ENCODE measurements at regions not wholly inside any gene's neighbourhood (a gene's known extent, or its start where the extent isn't known, plus 50 kb on each side); places are given as distances from the start of the nearest gene placed in this dataset.
"Not testable (repeated sequence)": the region's sequence is repeated elsewhere in the genome, so short reads cannot be mapped to it uniquely, and the experiment has no call there.

- no peak for DNase-seq
These were observed 1173.4 kb upstream of the ACO1 start for GRCh38 chr9:31210978-31211570.

- not testable (repeated sequence) for DNase-seq
These were observed 1154.5 kb upstream of the ACO1 start for GRCh38 chr9:31229976-31230375.

- no peak for DNase-seq
These were observed 1152.0 kb upstream of the ACO1 start for GRCh38 chr9:31232485-31232884.

- DNase-seq, result no peak
These were observed 1148.1 kb upstream of the ACO1 start for GRCh38 chr9:31236344-31236743.

GRCh38 chr9:31243386-31243785 lies 1141.1 kb upstream of the ACO1 start:
- DNase-seq, result no peak

GRCh38 chr9:31248156-31248555 lies 1136.3 kb upstream of the ACO1 start:
- no peak for DNase-seq

- no peak for DNase-seq
These were observed 1133.1 kb upstream of the ACO1 start for GRCh38 chr9:31251386-31251785.

GRCh38 chr9:31253800-31254762 lies 1130.4 kb upstream of the ACO1 start:
- DNase-seq, result no peak

- no peak for DNase-seq
These were observed 1129.2 kb upstream of the ACO1 start for GRCh38 chr9:31255211-31255610.

- peak in 1 of 2 experiments; percentile 8 for DNase-seq
These were observed 1124.6 kb upstream of the ACO1 start for GRCh38 chr9:31259824-31260223.

GRCh38 chr9:31272456-31273295 lies 1111.8 kb upstream of the ACO1 start:
- no peak for DNase-seq

GRCh38 chr9:31275419-31275818 lies 1109.0 kb upstream of the ACO1 start:
- no peak for DNase-seq

GRCh38 chr9:31290731-31291130 lies 1093.7 kb upstream of the ACO1 start:
- no peak for DNase-seq

- no peak for DNase-seq
These were observed 1081.6 kb upstream of the ACO1 start for GRCh38 chr9:31302620-31303418.

GRCh38 chr9:31304576-31304975 lies 1079.9 kb upstream of the ACO1 start:
- DNase-seq, result no peak

GRCh38 chr9:31314241-31314640 lies 1070.2 kb upstream of the ACO1 start:
- DNase-seq, result no peak

- no peak for DNase-seq
These were observed 1063.9 kb upstream of the ACO1 start for GRCh38 chr9:31320494-31320893.

- no peak for DNase-seq
These were observed 1063.2 kb upstream of the ACO1 start for GRCh38 chr9:31321256-31321655.

GRCh38 chr9:31321686-31322085 lies 1062.8 kb upstream of the ACO1 start:
- DNase-seq, result no peak

GRCh38 chr9:31323726-31324444 lies 1060.6 kb upstream of the ACO1 start:
- no peak for DNase-seq

GRCh38 chr9:31325778-31326177 lies 1058.7 kb upstream of the ACO1 start:
- DNase-seq, result no peak

GRCh38 chr9:31326883-31327282 lies 1057.6 kb upstream of the ACO1 start:
- DNase-seq, result not testable (repeated sequence)

Measured in NCI-H526 (cell line).